HG03103 (cell line): ENCODE measurements at regions not wholly inside any gene's neighbourhood (a gene's known extent, or its start where the extent isn't known, plus 50 kb on each side); places are given as distances from the start of the nearest gene placed in this dataset.
A peak's percentile ranks its signal among the peaks of the same experiment; 100 is the strongest.
"Not testable (repeated sequence)": the region's sequence is repeated elsewhere in the genome, so short reads cannot be mapped to it uniquely, and the experiment has no call there.

ENCODE experiments used
- ATAC-seq: cut with Tn5 transposase; IDR thresholded peaks from one replicate; pipeline ENCODE4 v1.9.1; 2021; ENCODE audit warnings: low read depth; ENCODE audit not compliant: unreplicated experiment

- no peak for ATAC-seq
Measured at GRCh38 chr5:152523964-152524363, 118.9 kb upstream of the NMUR2 start.

GRCh38 chr5:152527358-152528052 is 122.4 kb upstream of the NMUR2 start:
- ATAC-seq, result peak; percentile 73

GRCh38 chr5:152529440-152529839 is 124.4 kb upstream of the NMUR2 start:
- ATAC-seq, result no peak

GRCh38 chr5:152532714-152533113 is 127.6 kb upstream of the NMUR2 start:
- no peak for ATAC-seq

- ATAC-seq, result no peak
Measured at GRCh38 chr5:152534641-152535040, 129.6 kb upstream of the NMUR2 start.

- no peak for ATAC-seq
Measured at GRCh38 chr5:152542741-152543140, 137.7 kb upstream of the NMUR2 start.

GRCh38 chr5:152546493-152546892 is 141.4 kb upstream of the NMUR2 start:
- ATAC-seq, result no peak

GRCh38 chr5:152547202-152547601 is 142.1 kb upstream of the NMUR2 start:
- ATAC-seq, result no peak

- no peak for ATAC-seq
Measured at GRCh38 chr5:152549709-152550108, 144.6 kb upstream of the NMUR2 start.

GRCh38 chr5:152551061-152551460 is 146.0 kb upstream of the NMUR2 start:
- ATAC-seq, result peak; percentile 59

GRCh38 chr5:152556784-152557183 is 151.7 kb upstream of the NMUR2 start:
- no peak for ATAC-seq

GRCh38 chr5:152560512-152561137 is 155.5 kb upstream of the NMUR2 start:
- peak; percentile 79 for ATAC-seq

GRCh38 chr5:152568016-152568415 is 162.9 kb upstream of the NMUR2 start:
- ATAC-seq, result no peak

GRCh38 chr5:152572812-152573211 is 167.7 kb upstream of the NMUR2 start:
- ATAC-seq, result no peak

GRCh38 chr5:152584103-152584502 is 179.0 kb upstream of the NMUR2 start:
- ATAC-seq, result no peak

- no peak for ATAC-seq
Measured at GRCh38 chr5:152592416-152592815, 187.3 kb upstream of the NMUR2 start.

- ATAC-seq, result no peak
Measured at GRCh38 chr5:152593388-152593787, 188.3 kb upstream of the NMUR2 start.

GRCh38 chr5:152595405-152595804 is 190.3 kb upstream of the NMUR2 start:
- ATAC-seq, result no peak

GRCh38 chr5:152599096-152599495 is 194.0 kb upstream of the NMUR2 start:
- ATAC-seq, result no peak

GRCh38 chr5:152601806-152602732 is 197.0 kb upstream of the NMUR2 start:
- no peak for ATAC-seq

GRCh38 chr5:152606050-152606449 is 201.0 kb upstream of the NMUR2 start:
- ATAC-seq, result not testable (repeated sequence)
